Loucy (cell line): ENCODE measurements at regions not wholly inside any gene's neighbourhood (a gene's known extent, or its start where the extent isn't known, plus 50 kb on each side); places are given as distances from the start of the nearest gene placed in this dataset.

Experiments
- EZH2phosphoT487 ChIP-seq: fragments of 200-600 bp; IDR thresholded peaks from 2 replicates; pipeline ENCODE4 v1.6.1; 2018; ENCODE audit warnings: antibody characterized with exemption, mild to moderate bottlenecking, moderate library complexity, borderline replicate concordance
- TF ChIP-seq, protein P1 (sequence below): fragments of 200-600 bp; sonication (generic); conservative IDR thresholded peaks from 2 replicates; pipeline ENCODE4 v1.5.1; 2014; ENCODE audit warnings: mild to moderate bottlenecking, antibody characterized with exemption, low read length

- TF ChIP-seq, protein P1, sequence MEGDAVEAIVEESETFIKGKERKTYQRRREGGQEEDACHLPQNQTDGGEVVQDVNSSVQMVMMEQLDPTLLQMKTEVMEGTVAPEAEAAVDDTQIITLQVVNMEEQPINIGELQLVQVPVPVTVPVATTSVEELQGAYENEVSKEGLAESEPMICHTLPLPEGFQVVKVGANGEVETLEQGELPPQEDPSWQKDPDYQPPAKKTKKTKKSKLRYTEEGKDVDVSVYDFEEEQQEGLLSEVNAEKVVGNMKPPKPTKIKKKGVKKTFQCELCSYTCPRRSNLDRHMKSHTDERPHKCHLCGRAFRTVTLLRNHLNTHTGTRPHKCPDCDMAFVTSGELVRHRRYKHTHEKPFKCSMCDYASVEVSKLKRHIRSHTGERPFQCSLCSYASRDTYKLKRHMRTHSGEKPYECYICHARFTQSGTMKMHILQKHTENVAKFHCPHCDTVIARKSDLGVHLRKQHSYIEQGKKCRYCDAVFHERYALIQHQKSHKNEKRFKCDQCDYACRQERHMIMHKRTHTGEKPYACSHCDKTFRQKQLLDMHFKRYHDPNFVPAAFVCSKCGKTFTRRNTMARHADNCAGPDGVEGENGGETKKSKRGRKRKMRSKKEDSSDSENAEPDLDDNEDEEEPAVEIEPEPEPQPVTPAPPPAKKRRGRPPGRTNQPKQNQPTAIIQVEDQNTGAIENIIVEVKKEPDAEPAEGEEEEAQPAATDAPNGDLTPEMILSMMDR: no peak
- no peak for TF ChIP-seq EZH2phosphoT487
Observed at GRCh38 chr12:24008166-24008565, 58.7 kb upstream of the SOX5 start.
